Sigmoid colon (tissue), 6 donors: ENCODE measurements at regions not wholly inside any gene's neighbourhood (a gene's known extent, or its start where the extent isn't known, plus 50 kb on each side); places are given as distances from the start of the nearest gene placed in this dataset.

Source experiments
- DNase-seq: peaks from one replicate; pipeline ENCODE4 v3.0.0-alpha.2; 2019
- H3K27ac ChIP-seq, 4 donors: fragments of 200-600 bp; sonication (generic); one replicate each; pipeline ENCODE4 v1.5.1; 2016 to 2019; ENCODE audit warnings: mild to moderate bottlenecking in 1 of 4
- H3K27me3 ChIP-seq, 3 donors: fragments of 200-600 bp; sonication (generic); one replicate each; pipeline ENCODE4 v1.5.1; 2019; ENCODE audit warnings: mild to moderate bottlenecking in 1 of 3
- H3K36me3 ChIP-seq, 4 donors: fragments of 200-600 bp; sonication (generic); one replicate each; pipeline ENCODE4 v1.5.1; 2016 to 2019
- H3K4me1 ChIP-seq, 4 donors: fragments of 200-600 bp; sonication (generic); one replicate each; pipeline ENCODE4 v1.5.1; 2017 to 2019
- H3K4me3 ChIP-seq, 4 donors: fragments of 200-600 bp; sonication (generic); one replicate each; pipeline ENCODE4 v1.5.1; 2017 to 2019; ENCODE audit warnings: mild to moderate bottlenecking in 2 of 4, moderate library complexity in 1 of 4
- H3K9me3 ChIP-seq, 4 donors: fragments of 200-600 bp in 3 of 4; sonication (generic) in 3 of 4; one replicate each; pipeline versions ENCODE4 v1.5.1 to v1.6.1; 2013 to 2019
- CTCF ChIP-seq, 4 experiments: fragments of 450-650 bp in 3 of 4; fragments of 200-600 bp in 1 of 4; IDR thresholded peaks; one replicate each; pipeline ENCODE4 v1.5.1; 2016 to 2019; ENCODE audit warnings: antibody characterized with exemption in 4 of 4, mild to moderate bottlenecking in 3 of 4, moderate library complexity in 2 of 4
- EP300 ChIP-seq, 4 donors: sonication (generic); formaldehyde crosslinking; IDR thresholded peaks; one replicate each; pipeline ENCODE4 v1.6.1; 2017; ENCODE audit warnings: antibody characterized with exemption in 4 of 4
- POLR2A ChIP-seq, 2 donors: fragments of 450-650 bp; IDR thresholded peaks; one replicate each; pipeline ENCODE4 v1.6.1; 2016; ENCODE audit warnings: antibody characterized with exemption in 2 of 2, mild to moderate bottlenecking in 2 of 2, moderate library complexity in 2 of 2
- POLR2AphosphoS5 ChIP-seq, 4 donors: sonication (generic); formaldehyde crosslinking; IDR thresholded peaks; one replicate each; pipeline ENCODE4 v1.6.1; 2017; ENCODE audit warnings: antibody characterized with exemption in 4 of 4
- WGBS, 2 donors: extraction: QIAGEN DNeasy Blood & Tissue Kit; methylation state at CpG; one replicate each; pipeline ENCODE4 v1.1.7; 2013; 5-methylcytosine and 5-hydroxymethylcytosine counted together
- intact Hi-C: fragments of 100-400 bp; cut with DNase I; formaldehyde crosslinking; loops from one replicate; pipeline ENCODE4 v1.15.1; 2023
- donor health status: healthy with polysubstance abuse.
- donor health status: healthy.

- no peak for DNase-seq
Observed at GRCh38 chr5:34562791-34563190, 93.3 kb upstream of the RAI14 start.

GRCh38 chr5:34563269-34563668 lies 92.9 kb upstream of the RAI14 start:
- H3K4me3 ChIP-seq = no peak overlapping the region
- no peak for TF ChIP-seq CTCF (IDR thresholded peaks at IDR 0.05)
- TF ChIP-seq POLR2A (IDR thresholded peaks at IDR 0.05) = no peak
- 93 to 97% methylated on average over 6 of the region's 6 CpGs for WGBS, 2 donors
- no peaks in the 10 kb centered on the region for H3K27me3 ChIP-seq
- no peaks in the 10 kb centered on the region for H3K36me3 ChIP-seq
- H3K9me3 ChIP-seq = no peaks in the 10 kb centered on the region
- no peak for DNase-seq
- intact Hi-C loops = no loop called here
- H3K27ac ChIP-seq = no peak overlapping the region
- H3K4me1 ChIP-seq = peaks cover 0 to 20% (median 13%) of the 10 kb centered on the region in 4 donors

More at GRCh38 chr5:34562791-34563190, 93.3 kb upstream of the RAI14 start:
- Histone ChIP-seq H3K27ac (no peak overlapping the region), H3K9me3 (no peaks in the 10 kb centered on the region), H3K4me1 (peaks cover 0 to 21% (median 13%) of the 10 kb centered on the region in 4 donors), H3K4me3 (no peak overlapping the region), H3K36me3 (no peaks in the 10 kb centered on the region), H3K27me3 (no peaks in the 10 kb centered on the region)
- WGBS, 2 donors = 57 to 81% methylated on average over 4 of the region's 4 CpGs
- intact Hi-C loops = no loop called here
- TF ChIP-seq EP300 (IDR thresholded peaks at IDR 0.05) (no peak), POLR2A (IDR thresholded peaks at IDR 0.05) (no peak), POLR2AphosphoS5 (IDR thresholded peaks at IDR 0.05) (no peak), CTCF (IDR thresholded peaks at IDR 0.05) (no peak)

GRCh38 chr5:34563931-34564709 lies 92.0 kb upstream of the RAI14 start:
- Histone ChIP-seq H3K27me3 (no peaks in the 10 kb centered on the region), H3K36me3 (no peaks in the 10 kb centered on the region), H3K4me3 (no peak overlapping the region), H3K27ac (peak overlapping the region; percentile 34 to 48 (median 43)), H3K9me3 (no peaks in the 10 kb centered on the region), H3K4me1 (peaks cover 0 to 11% (median 10%) of the 10 kb centered on the region in 4 donors)
- no peak for TF ChIP-seq EP300 (IDR thresholded peaks at IDR 0.05)
- no peak for DNase-seq
- 82 to 89% methylated on average over 21 of the region's 21 CpGs for WGBS, 2 donors
- intact Hi-C loops = no loop called here

GRCh38 chr5:34564710-34565235 lies 91.4 kb upstream of the RAI14 start:
- peak overlapping the region in 2 of 4 donors; percentile 40 to 48 for H3K27ac ChIP-seq
- no peaks in the 10 kb centered on the region for H3K36me3 ChIP-seq
- no peaks in the 10 kb centered on the region for H3K27me3 ChIP-seq
- DNase-seq = no peak
- no peak for TF ChIP-seq CTCF (IDR thresholded peaks at IDR 0.05)
- TF ChIP-seq POLR2A (IDR thresholded peaks at IDR 0.05) = no peak
- no peak for TF ChIP-seq EP300 (IDR thresholded peaks at IDR 0.05)
- TF ChIP-seq POLR2AphosphoS5 (IDR thresholded peaks at IDR 0.05) = no peak
- 87 to 88% methylated on average over 15 of the region's 15 CpGs for WGBS, 2 donors
- peaks cover 0 to 11% (median 9%) of the 10 kb centered on the region in 4 donors for H3K4me1 ChIP-seq
- intact Hi-C loops = no loop called here
- H3K4me3 ChIP-seq = no peak overlapping the region
- H3K9me3 ChIP-seq = no peaks in the 10 kb centered on the region

GRCh38 chr5:34570143-34570542 lies 86.0 kb upstream of the RAI14 start:
- no peak for TF ChIP-seq POLR2AphosphoS5 (IDR thresholded peaks at IDR 0.05)
- TF ChIP-seq CTCF (IDR thresholded peaks at IDR 0.05) = no peak
- TF ChIP-seq EP300 (IDR thresholded peaks at IDR 0.05) = no peak
- no peak for TF ChIP-seq POLR2A (IDR thresholded peaks at IDR 0.05)
- 93 to 96% methylated on average over 6 of the region's 6 CpGs for WGBS, 2 donors
- Histone ChIP-seq H3K27ac (no peak overlapping the region), H3K27me3 (no peaks in the 10 kb centered on the region), H3K4me1 (peaks cover 0 to 14% (median 0%) of the 10 kb centered on the region in 4 donors), H3K4me3 (no peak overlapping the region), H3K36me3 (no peaks in the 10 kb centered on the region), H3K9me3 (no peaks in the 10 kb centered on the region)
- intact Hi-C loops = no loop called here
- no peak for DNase-seq
